NCI-H2081 treated with DMSO at 0.1 percent for 48 hours (cell line): ENCODE measurements at regions not wholly inside any gene's neighbourhood (a gene's known extent, or its start where the extent isn't known, plus 50 kb on each side); places are given as distances from the start of the nearest gene placed in this dataset.

Experiments
- DNase-seq: peaks from one replicate; lab custom pipeline; 2025; lab: John Stamatoyannopoulos, UW

DNA sequence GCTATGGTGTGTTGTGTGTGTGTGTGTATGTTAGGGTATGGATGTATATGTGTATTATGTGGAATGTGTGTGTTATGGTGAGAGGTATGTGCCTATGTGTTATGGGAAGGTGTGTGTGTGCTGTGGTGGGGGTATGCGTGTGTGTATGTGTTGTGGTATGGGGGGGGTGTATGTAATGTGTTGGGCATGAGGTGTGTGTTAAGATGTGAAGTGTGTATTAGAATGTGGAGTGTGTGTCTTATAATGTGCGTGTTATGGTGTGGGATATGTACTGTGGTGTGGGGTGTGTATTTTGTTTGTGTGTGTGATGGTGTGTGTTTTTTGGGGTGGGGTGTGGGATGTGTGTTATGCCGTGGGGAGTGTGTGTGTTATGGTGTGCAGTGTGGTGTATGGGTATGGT lies 242.5 kb downstream of the RHOU start:
- no peak for DNase-seq

DNA sequence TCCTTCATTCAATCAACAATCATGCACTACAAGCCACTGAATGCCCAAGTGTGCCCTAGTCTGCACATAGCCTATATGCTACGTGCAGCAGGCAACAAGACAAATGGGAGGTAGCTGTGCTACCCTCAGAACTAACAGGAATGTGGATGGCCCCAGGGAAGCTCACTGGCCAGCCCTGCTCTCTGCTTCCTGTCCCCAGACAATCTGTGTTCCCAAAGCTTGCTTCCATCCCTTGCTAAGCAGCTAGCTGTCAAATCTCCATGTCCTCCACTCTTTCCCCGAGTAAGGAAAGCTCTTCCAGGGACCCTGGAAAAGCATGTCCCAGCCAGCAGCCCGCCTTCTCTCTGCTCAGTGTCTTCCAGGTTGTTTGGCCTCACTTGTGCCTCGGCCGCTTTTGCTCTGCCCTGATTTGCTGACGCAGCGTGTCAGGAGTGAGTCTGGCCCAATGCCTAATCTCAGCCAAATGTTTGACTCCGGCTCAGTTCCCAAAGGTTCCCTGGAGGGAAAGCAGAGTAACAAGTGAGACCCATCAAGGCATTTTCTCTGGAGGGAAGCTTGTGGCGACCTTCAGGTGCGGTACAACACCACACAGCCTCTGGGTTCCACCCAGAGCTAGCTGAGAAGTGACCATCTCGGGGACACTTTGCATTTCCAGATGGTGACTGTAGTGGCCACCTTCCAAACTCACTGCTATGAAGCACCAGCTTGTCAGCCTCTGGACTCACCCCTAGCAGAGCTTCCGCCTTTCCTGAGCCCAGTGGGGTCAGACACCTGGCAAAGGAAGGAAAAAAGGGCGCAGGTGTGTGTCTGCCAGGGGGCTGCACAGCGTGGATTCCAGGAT lies 243.4 kb downstream of the RHOU start:
- no peak for DNase-seq

DNA sequence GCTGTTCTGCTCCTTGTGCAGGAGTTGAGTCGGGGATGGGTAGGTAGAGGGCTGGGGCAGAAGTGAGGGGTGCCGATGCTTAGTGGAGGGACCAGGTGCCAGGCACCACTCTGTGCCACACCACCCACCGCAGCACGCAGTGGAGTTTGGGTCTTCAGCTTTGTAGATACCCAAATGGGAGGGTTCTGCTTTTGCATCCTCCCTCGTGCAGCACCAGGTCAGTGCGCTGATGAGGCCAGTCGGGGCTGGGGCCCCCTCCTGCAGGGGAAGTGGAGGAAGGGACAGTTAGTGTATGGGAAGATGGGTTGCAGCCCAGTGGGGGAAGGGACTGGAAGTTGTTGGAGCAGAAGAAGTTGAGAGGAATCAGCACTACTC lies 244.0 kb downstream of the RHOU start:
- DNase-seq = no peak

DNA sequence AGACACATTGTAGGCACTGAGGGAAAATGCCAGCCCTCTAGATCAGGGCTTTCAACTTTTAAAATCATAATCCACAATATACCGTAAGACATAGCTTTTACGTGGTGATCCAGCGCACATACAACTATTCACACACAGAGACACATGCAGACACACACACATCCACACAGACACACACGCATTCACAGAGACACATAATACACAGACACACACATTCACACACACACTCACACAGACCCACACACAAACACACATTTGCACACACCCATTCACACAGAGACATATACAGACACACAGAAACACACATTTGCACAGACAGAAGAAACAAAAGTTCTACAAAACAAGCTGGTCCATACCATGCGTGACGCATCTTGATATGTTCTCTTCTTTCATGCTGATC lies 244.5 kb downstream of the RHOU start:
- DNase-seq = no peak

DNA sequence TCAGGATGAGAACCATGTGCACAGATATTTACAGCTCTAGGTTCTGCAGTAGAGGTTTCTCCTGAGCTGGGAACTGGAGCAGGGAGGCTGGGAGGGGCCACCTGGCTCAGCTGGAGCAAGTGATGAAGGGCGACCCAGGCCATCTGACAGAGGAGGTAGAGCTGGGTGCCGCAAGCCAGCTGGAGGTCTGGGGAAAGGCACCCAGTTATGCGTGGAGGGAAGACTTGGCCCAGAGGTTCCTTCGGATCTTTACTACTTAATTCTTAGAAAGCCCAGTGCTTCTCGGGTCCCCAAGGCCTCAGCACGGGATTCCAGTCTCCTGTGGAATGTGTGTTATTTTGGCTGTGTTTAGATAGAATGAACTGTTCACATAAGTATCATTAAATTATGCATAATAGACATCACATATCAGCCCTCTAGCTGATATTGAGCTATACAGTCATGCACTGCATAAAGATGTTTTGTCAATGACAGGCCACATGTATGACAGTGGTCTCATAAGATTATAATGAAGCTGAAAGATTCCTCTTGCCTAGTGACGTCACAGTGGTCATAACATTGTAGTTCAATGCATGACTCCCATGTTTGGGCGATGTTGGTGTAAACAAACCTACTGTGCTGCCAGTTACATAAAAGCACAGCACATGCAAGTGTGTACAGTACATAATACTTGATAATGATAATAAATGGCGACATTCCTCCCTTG lies 245.1 kb downstream of the RHOU start:
- no peak for DNase-seq

DNA sequence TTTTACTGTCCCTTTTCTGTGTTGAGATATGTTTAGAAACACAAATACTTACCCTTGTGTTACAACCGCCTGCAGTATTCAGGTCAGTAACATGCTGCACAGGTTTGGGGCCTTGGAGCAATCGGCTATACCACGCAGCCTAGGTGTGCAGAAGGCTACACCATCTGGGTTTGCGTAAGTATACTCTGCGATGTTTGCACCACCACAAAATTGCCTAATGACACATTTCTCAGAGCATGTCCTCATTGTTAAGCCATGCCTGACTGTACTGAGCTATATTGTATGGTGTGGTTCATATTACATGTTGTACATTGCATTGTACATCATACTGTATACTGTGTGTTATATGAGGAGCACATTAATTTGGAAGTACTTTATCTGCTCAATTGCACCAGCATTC lies 247.4 kb downstream of the RHOU start:
- DNase-seq = no peak

DNA sequence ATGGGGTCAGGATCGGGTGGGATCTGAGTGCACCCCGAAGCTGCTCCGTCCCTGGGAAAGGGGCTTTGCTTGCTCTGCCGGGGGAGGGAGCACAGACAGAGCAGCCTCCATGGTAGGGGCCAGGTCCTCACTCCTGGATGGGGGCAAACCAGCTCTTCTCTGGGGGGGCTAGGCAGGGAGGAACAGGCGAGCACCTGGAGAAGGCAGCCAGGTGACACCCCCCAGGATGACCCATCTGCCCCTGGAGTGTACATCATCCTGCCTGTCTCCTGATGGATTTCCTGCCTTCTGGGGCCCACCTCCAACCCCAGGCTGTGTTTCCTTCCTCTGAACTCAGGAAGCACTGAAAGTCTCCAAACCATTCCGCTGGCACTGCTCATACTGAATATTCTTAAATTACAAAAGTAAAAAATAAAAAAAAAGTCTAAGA lies 248.0 kb downstream of the RHOU start:
- no peak for DNase-seq

DNA sequence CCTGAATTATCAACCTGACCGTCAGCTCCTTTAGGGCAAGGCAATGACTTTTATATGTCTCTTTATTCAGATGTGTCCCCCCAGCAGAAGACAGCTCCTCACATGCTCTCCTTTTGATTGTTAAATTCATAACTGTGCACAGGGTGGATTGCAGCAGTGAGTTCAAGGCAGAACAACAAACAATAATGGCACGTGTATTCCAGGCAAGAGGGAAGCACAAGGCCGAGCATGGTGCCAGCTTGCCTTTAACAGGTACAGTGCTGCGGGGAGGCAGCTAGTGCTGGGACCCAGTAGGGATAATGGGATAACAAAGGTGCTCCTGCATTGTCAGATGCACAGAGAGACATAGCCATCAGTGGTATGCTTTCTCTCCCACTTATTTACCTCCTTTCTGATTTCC lies 248.4 kb downstream of the RHOU start:
- no peak for DNase-seq

DNA sequence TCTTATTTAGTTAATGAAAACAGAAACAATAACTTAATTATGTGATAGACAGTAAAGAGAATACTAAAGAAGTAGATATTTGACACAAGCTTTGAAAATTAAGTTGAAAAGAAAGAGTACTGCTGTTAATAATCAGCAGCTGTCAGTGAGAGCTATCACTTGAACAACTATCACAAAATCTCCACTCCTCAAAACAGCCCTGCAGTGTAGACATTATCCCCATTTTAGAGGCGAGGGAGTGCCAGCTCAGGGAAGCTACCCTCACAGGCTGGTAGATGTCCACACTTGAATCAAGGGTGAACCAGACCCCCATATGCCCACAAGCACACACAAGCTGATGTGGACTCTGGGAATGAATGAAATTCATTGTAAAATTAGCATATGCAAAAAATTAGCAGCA lies 248.8 kb downstream of the RHOU start:
- no peak for DNase-seq

DNA sequence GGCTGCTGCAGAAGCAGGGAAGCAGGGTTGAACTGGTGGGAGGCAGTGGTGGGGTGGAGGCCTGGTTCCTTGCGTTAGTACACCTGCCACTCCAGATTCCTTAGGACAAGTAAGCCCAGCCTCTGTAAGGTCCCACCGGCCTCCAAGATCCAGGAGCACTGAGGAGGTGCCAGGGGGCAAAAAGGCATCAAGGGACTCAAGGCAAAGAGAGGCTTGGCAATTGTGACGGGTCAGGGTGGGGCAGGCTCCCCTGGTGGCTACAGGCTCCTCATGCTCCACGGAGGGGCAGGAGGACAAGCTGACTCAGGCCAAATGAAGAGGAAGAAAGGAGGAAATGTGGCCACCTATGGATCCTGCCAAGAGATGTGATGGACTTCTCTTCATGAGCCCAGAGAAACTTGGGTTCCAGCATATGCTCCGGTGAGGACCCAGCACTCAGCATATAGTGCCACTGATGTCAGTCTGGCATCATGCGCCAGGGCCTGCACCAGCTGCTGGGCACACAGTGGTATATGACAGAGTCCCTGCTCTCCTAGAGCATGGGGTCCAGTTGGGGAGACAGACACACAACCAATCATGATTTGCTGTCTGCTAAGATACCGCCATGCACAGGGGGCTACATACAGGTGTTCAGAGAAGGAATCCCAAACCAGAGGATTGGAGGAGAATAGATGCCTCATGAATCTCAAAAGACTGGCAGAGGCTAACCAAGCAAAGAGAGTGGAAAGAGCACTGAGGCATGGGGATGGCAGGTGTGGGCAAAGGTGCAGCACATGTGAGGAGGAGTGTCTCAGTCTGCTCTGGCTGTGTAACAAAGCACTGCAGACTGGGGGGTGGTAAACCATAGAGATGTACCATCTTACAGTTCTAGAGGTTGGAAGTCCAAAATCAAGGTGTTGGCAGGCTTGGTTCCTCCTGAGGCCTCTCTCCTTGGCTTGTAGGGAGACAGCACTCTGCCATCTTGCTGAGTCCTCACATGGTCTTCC lies 249.7 kb downstream of the RHOU start:
- DNase-seq = no peak

DNA sequence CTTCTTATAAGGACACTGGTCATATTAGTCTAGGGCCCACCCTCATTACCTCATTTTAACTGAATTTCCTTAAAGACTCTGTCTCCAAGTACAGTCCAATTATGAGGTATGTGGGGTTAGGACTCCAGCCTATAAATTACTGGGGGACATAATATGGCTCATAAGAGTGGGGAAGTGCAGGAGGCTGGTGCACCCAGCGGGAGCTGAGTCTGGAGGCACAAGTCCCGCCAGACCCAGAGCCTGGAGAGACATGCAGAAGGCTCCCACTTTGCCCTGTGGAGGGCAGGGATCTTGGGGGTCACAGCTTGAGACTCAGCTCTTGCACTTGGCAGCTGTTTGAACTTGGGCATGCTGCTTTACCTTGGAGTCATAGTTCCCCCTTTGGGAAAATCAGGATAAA lies 250.4 kb downstream of the RHOU start:
- no peak for DNase-seq

DNA sequence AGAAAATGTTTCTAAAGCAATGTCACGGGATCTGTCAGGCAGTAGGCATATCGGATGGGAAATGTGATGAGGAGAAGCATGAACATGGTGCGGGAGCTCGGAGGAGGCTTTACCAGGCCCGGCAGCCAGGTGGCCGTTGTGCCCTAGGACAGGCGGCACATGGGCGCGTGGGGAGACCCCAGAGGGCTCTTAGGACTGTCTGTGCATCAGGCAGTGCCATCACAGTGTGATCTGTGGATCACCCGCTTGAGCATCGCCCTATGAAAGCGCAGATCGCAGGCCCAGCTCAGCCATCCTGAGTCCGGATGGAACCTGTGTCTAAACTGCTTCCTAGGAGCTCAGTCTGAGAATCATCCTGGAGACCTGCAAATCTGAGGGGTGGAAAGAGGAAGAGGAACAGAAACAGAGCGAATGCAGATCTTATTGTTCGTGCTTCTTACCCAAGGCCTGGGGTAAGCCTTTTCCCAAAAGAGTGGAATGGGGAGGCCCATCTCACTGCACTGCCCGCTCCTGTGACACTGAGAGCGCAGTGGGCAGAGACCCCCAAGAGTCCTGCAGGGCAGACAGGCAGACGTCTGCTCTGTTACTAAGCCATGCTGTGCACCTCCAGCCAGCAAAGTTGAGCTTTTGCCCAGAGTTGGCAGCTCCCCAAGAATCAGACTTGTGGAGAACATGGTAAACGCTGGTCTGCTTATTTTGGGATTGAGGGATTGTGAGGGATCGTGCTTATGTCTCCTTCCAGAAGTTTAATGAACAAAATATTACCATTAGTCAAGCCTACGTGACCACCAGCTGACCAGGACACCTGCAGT lies 251.0 kb downstream of the RHOU start:
- DNase-seq = no peak

DNA sequence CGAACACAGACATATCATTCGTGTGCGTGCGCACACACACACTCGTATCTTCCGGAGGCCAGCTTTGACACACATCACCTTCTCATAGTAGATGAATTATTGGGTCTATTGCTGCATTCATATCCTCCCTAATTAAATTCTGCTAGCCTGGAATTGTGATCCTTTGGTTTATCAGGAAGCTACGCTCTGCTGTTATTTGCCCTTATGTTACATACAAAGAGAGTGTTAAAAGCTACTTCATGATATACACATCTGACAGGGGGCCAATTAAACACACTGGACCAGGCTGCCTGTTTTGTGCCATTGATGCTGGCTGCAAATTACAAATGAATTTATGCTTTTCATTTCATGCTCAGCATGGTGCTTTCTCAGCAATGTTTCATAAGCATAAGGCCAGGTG lies 252.0 kb downstream of the RHOU start:
- DNase-seq = no peak

DNA sequence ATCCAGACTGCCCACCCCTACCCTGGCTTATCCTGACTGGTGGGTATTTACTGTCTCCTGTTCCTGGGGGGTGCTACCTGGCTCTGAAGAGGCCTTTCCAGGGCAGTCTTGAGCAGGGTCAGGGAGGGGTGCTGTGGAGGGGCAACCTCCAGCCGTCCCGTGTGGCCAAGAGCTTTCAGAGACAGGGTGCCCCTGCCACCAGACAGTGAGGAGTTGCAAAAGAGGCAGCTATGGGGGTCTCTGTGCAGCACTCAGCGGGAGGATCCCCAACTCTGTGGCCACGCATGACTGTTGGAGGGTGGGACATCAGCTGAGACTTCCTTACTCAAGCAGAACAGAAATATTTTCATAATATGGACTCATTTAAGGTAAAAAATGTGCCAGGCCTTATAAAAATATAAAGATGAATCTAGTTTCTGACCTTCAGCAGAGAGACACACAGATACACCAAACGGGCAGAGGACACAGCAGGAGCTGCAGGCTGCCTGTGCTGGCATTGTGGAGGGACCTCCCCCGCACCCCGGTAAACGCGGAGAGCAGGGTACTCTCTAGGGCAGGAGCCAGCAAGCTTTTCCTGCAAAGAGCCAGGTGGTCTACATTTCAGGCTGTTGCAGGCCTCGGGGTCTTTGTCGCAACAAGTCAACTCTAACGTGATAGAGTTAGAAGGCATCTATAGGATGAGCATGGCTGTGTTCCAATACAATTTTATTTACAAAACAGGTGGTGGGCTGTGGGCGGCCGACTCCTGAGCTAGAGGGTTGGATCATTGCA lies 252.6 kb downstream of the RHOU start:
- DNase-seq = no peak

DNA sequence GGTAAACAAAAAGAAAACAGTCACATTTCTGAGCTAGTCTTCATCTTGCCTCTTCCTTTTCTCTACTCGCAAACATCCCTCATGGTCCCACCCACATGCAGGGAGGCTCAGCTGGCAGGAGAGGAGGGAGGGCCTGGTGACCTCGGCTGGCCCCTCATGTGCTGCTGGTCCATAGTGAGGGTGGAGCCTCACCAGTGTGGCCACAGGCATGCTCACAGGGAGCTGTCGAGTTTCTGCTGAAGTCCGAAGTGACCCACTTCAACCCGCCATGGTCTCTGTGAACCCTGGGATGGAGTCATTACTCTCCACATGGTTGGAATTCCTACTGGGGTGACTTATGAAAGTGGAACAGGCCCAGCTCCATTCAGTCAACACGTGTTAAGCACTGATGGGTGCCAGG lies 253.4 kb downstream of the RHOU start:
- no peak for DNase-seq

DNA sequence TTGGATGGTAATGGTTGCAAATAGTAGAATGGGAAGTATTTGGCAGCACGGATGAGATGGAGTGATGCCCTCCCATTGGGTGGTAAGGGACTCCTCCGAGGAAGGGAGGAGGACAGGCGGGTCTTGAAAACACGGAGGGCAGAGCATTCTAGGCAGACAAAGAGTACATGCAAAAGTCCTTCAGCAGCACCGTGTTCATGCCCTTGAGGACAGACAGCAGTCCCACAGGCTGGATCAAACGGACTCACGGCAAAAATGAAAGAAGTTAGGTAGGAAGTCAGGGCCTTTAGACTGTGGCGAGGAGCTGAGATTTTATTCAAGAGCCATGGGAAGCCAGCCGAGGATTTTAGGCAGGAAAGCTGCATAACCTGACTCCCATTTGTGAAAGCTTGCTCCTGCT lies 253.9 kb downstream of the RHOU start:
- DNase-seq = no peak

DNA sequence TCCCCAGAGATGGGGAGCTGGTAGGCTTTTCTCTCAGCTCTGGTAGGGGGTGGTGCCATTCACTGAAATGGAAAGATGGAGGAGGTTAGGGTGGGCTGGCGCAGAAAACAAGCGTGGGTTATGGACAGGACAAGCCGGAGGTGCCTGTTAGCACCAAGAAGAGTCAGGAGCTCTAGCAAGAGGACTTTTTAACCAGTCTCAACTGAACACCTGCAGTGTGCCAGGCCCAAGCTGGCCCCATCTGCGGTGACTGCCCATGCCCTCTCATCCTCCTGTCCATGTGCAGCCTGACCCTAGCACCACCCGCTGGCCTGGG lies 254.4 kb downstream of the RHOU start:
- DNase-seq = no peak

DNA sequence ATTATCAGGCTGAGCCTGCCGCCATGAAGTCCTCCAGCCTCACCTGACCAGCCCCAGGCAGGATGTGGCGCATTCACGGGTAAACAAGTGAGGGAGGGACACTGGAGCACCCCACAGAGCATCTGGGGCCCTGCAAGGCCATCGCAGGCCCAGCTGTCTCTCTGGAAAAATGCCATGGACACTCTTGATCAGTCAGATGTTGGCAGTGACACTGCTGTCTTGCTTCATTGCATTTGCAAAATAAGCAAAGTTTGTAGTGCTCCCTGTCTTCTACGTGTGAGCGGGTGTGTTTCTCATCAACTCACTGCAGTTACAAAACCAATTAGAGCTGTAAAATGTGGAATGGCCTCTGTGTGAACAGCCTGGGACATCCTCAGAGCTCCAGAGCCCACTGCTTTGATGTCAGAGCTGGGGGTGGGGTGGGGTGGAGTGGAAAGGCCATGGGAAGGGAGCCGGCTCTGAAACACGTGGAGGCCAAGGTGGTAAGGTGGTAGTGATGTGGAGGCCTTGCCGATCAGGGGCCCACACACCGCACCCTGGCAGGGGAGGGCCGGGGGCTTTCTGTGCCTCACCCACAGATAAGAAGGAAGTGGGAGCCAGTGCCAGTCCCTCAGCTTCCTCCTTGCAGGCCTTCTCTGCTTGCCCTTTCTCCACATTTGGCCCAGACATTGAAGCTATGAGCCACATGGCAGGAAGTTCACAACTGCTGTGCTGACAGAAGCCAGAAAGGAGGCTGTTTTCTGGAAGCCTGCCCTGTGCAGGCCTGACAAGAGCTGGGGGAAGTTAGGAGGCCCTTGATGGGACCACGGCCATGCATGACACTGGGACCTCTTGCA lies 254.9 kb downstream of the RHOU start:
- DNase-seq = peak; percentile 42

DNA sequence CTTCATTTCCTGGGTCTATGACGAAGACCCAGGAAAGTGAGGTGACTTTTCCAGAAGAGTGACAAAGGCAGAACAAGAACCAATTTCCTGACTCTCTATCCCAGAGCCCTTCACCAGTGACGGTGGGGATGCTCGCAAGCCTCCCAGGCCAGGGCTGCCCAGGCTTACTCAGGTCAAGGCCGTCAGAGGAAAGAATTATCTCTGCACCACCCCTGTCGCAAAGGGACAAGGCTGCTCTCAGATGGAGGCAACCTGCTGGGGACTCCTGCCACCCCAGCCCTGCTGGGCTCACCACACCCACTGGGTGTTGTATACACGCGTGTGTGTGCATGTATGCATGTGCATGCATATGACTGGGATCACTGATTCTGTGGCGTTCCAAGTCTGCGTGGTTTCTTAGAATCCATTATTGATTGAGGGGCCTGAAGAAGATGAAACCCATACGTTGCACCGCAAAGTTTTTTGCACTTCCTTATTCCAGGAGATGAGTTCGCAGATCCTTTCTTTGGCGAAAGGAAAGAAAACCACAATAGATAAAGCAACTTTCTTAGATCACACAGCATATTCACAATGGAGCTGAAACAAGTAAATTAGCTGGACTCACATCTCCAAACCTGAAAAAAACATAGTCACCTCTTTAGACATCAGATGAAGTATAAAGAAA lies 255.8 kb downstream of the RHOU start:
- no peak for DNase-seq

DNA sequence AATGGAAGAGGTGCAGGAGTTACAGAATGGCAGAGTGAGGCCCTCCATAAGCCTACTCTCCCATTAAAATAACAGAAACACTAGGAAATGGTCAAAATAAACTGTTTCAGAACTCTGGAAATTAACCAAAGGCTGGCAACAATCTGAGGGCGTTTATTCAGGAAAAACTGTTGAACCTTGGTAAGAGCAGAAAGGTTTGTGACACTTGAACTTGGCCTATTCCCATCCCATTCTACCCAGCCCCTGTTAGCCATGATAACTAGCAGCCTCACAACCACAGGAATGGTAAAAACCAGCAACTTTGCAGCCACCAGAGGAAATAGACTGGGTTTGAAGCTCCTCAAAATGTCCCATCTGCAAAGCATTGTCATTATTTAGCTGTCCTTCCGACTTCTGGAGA lies 256.8 kb downstream of the RHOU start:
- no peak for DNase-seq
